HepG2 (cell line): ENCODE measurements at regions not wholly inside any gene's neighbourhood (a gene's known extent, or its start where the extent isn't known, plus 50 kb on each side); places are given as distances from the start of the nearest gene placed in this dataset.

ENCODE experiments used
- ATAC-seq: fragments of 200-7000 bp; cut with Tn5 transposase; 3 replicates; pipeline ENCODE4 v1.9.1; 2020; ENCODE audit warnings: mild to moderate bottlenecking, moderate library complexity
- BruUV-seq: library from RNA; stranded (reverse); fragments of 400-500 nt; replicated peaks from 2 replicates; lab custom pipeline; 2021; lab: Mats Ljungman, UMichigan
- CTCF ChIA-PET: fragments of 300-600 bp; formaldehyde crosslinking; extraction: SDS; loops from one replicate; lab custom pipeline; 2021; ENCODE audit warnings: low total read pairs, inconsistent platforms, low intra/inter-chr PET ratio; lab: Yijun Ruan, JAX
- POLR2A ChIA-PET: fragments of 350-600 bp; sonication (Branson Sonifier 250); formaldehyde crosslinking; loops from one replicate; lab custom pipeline; 2020; ENCODE audit warnings: antibody characterized with exemption, inconsistent platforms; lab: Yijun Ruan, JAX
- DNase-seq: peaks from one replicate; pipeline ENCODE4 v3.0.0-alpha.2; 2015; ENCODE audit warnings: low spot score
- FAIRE-seq: peaks from 3 replicates; lab custom pipeline; 2011; peaks lifted over from hg19 to GRCh38; lab: Jason Lieb, UNC
- H2AFZ ChIP-seq: one replicate; pipeline ENCODE4 v1.6.1; 2011; ENCODE audit warnings: low read length, inconsistent platforms
- H3K27ac ChIP-seq: fragments of 300-600 bp; 3 replicates; pipeline ENCODE4 v1.8.0; 2011; ENCODE audit warnings: mixed run types, mild to moderate bottlenecking, mixed read lengths, low read length, inconsistent platforms; ENCODE audit not compliant: insufficient read depth; ENCODE audit errors: extremely low read length
- H3K27me3 ChIP-seq, 2 experiments: fragments of 200-600 bp in 1 of 2; 2 replicates in 1 of 2; 3 replicates in 1 of 2; pipeline versions ENCODE4 v1.6.0 to v1.8.0; 2011; ENCODE audit warnings: low read length in 2 of 2, mild to moderate bottlenecking in 2 of 2, moderate library complexity in 2 of 2, inconsistent platforms in 1 of 2; ENCODE audit not compliant: insufficient read depth in 2 of 2, control insufficient read depth in 1 of 2
- H3K36me3 ChIP-seq, 2 experiments: fragments of 200-600 bp in 1 of 2; replicated peaks in 1 of 2; 2 replicates in 1 of 2; 3 replicates in 1 of 2; pipeline versions ENCODE4 v1.5.1 to v1.8.0; 2011; ENCODE audit warnings: low read length in 2 of 2, inconsistent platforms in 1 of 2; ENCODE audit not compliant: insufficient read depth in 2 of 2, control insufficient read depth in 1 of 2
- H3K4me1 ChIP-seq: 2 replicates; pipeline ENCODE4 v1.5.1; 2012; ENCODE audit warnings: low read length, inconsistent platforms; ENCODE audit not compliant: insufficient read depth
- H3K4me2 ChIP-seq: 2 replicates; pipeline ENCODE4 v1.6.0; 2011; ENCODE audit warnings: low read depth, low read length, inconsistent platforms
- H3K4me3 ChIP-seq, 3 experiments: fragments of 200-600 bp in 1 of 3; sonication (generic), shearing (Covaris generic) in 1 of 3; replicated peaks in 1 of 3; 2 replicates each; pipeline ENCODE4 v1.5.1; 2011 to 2016; ENCODE audit warnings: low read length in 3 of 3, inconsistent platforms in 2 of 3, low read depth in 2 of 3, mild to moderate bottlenecking in 2 of 3, control low read depth in 1 of 3, mixed read lengths in 1 of 3; ENCODE audit not compliant: insufficient read depth in 1 of 3
- H3K79me2 ChIP-seq: one replicate; pipeline ENCODE4 v1.6.1; 2011; ENCODE audit warnings: low read length, inconsistent platforms; ENCODE audit not compliant: insufficient read depth
- H3K9ac ChIP-seq: 2 replicates; pipeline ENCODE4 v1.6.0; 2011; ENCODE audit warnings: mild to moderate bottlenecking, low read depth, low read length, inconsistent platforms; ENCODE audit not compliant: insufficient read depth
- H3K9me3 ChIP-seq: 2 replicates; pipeline ENCODE4 v1.5.1; 2012; ENCODE audit warnings: mild to moderate bottlenecking, low read length
- H4K20me1 ChIP-seq: 2 replicates; pipeline ENCODE4 v1.6.0; 2011; ENCODE audit warnings: inconsistent platforms, mild to moderate bottlenecking, low read length, moderate library complexity; ENCODE audit not compliant: insufficient read depth
- ATF1 ChIP-seq: IDR thresholded peaks from 2 replicates; pipeline ENCODE4 v1.6.1; 2016; ENCODE audit warnings: mild to moderate bottlenecking, control low read depth
- ATF4 ChIP-seq, 2 experiments: fragments of 450-650 bp in 1 of 2; sonication (generic) in 1 of 2; formaldehyde crosslinking; IDR thresholded peaks; 2 replicates each; pipeline versions ENCODE4 v1.5.0 to v1.8.0; 2020 to 2022; ENCODE audit warnings: mild to moderate bottlenecking in 1 of 2, missing genetic modification reagents in 1 of 2
- EZH2 ChIP-seq: conservative IDR thresholded peaks from 2 replicates; pipeline ENCODE4 v1.6.1; 2012; ENCODE audit warnings: mild to moderate bottlenecking, low read depth, low read length, moderate library complexity
- FOXJ3 ChIP-seq: sonication (generic); formaldehyde crosslinking; IDR thresholded peaks from 2 replicates; pipeline ENCODE4 v1.4.0; 2020; ENCODE audit warnings: missing genetic modification reagents, mild to moderate bottlenecking, borderline replicate concordance
- TEF ChIP-seq: sonication (generic); formaldehyde crosslinking; IDR thresholded peaks from 2 replicates; pipeline ENCODE4 v1.5.0; 2020; ENCODE audit warnings: missing genetic modification reagents
- ZC3H4 ChIP-seq: sonication (generic); formaldehyde crosslinking; IDR thresholded peaks from 2 replicates; pipeline ENCODE4 v1.4.0; 2020; ENCODE audit warnings: missing genetic modification reagents, borderline replicate concordance
- ZNF12 ChIP-seq: sonication (generic); formaldehyde crosslinking; IDR thresholded peaks from 2 replicates; pipeline ENCODE4 v1.5.0; 2020; ENCODE audit warnings: missing genetic modification reagents
- ZNF230 ChIP-seq: sonication (generic); formaldehyde crosslinking; IDR thresholded peaks from 2 replicates; pipeline ENCODE4 v1.4.0; 2020; ENCODE audit warnings: mild to moderate bottlenecking, missing genetic modification reagents
- ZNF776 ChIP-seq: sonication (generic); formaldehyde crosslinking; IDR thresholded peaks from 2 replicates; pipeline ENCODE4 v1.4.0; 2020; ENCODE audit warnings: mild to moderate bottlenecking, missing genetic modification reagents
- WGBS: methylation state at CpG from one replicate; pipeline ENCODE4 v1.1.6; 2017; ENCODE audit warnings: low lambda C conversion rate; 5-methylcytosine and 5-hydroxymethylcytosine counted together
- in situ Hi-C: cut with HindIII; loops from 2 replicates; pipeline ENCODE4 v1.10.0; 2017; ENCODE audit warnings: low pct_unique_long_range_greater_than_20kb; ENCODE audit not compliant: extremely low pct_ligation_motif_present
- intact Hi-C: fragments of 100-400 bp; cut with micrococcal nuclease; formaldehyde crosslinking; loops from one replicate; pipeline ENCODE4 v1.10.0; 2022; ENCODE audit not compliant: unreplicated experiment
- TF ChIP-seq, protein P1 (sequence below): sonication (generic); formaldehyde crosslinking; IDR thresholded peaks from 2 replicates; pipeline ENCODE4 v1.5.1; 2020; ENCODE audit warnings: mild to moderate bottlenecking, moderate library complexity, missing genetic modification reagents
- TF ChIP-seq, protein P2 (sequence below): IDR thresholded peaks from 2 replicates; pipeline ENCODE4 v1.6.1; 2016; ENCODE audit warnings: missing genetic modification reagents, missing compliant biosample characterization
- TF ChIP-seq, protein P3 (sequence below): sonication (generic); formaldehyde crosslinking; conservative IDR thresholded peaks from 2 replicates; pipeline ENCODE4 v1.8.0; 2022; ENCODE audit warnings: missing genetic modification reagents

- TF ChIP-seq TEF (CRISPR knock-in tag) (no peak), ZNF230 (no peak), ZNF776 (CRISPR knock-in tag) (no peak), ATF1 (no peak), FOXJ3 (CRISPR knock-in tag) (no peak), ZNF12 (no peak), EZH2 (no peak), ATF4 (CRISPR knock-in tag; IDR thresholded peaks at IDR 0.05) (no peak), ZC3H4 (CRISPR knock-in tag) (no peak)
- TF ChIP-seq, protein P1, sequence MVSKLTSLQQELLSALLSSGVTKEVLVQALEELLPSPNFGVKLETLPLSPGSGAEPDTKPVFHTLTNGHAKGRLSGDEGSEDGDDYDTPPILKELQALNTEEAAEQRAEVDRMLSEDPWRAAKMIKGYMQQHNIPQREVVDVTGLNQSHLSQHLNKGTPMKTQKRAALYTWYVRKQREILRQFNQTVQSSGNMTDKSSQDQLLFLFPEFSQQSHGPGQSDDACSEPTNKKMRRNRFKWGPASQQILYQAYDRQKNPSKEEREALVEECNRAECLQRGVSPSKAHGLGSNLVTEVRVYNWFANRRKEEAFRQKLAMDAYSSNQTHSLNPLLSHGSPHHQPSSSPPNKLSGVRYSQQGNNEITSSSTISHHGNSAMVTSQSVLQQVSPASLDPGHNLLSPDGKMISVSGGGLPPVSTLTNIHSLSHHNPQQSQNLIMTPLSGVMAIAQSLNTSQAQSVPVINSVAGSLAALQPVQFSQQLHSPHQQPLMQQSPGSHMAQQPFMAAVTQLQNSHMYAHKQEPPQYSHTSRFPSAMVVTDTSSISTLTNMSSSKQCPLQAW, result no peak
- TF ChIP-seq, protein P2, sequence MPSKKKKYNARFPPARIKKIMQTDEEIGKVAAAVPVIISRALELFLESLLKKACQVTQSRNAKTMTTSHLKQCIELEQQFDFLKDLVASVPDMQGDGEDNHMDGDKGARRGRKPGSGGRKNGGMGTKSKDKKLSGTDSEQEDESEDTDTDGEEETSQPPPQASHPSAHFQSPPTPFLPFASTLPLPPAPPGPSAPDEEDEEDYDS, result no peak
- TF ChIP-seq, protein P3, sequence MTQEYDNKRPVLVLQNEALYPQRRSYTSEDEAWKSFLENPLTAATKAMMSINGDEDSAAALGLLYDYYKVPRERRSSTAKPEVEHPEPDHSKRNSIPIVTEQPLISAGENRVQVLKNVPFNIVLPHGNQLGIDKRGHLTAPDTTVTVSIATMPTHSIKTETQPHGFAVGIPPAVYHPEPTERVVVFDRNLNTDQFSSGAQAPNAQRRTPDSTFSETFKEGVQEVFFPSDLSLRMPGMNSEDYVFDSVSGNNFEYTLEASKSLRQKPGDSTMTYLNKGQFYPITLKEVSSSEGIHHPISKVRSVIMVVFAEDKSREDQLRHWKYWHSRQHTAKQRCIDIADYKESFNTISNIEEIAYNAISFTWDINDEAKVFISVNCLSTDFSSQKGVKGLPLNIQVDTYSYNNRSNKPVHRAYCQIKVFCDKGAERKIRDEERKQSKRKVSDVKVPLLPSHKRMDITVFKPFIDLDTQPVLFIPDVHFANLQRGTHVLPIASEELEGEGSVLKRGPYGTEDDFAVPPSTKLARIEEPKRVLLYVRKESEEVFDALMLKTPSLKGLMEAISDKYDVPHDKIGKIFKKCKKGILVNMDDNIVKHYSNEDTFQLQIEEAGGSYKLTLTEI (CRISPR knock-in tag), result no peak
- TF ChIP-seq, all 625 proteins: peak for 0
- CTCF ChIA-PET, result no interaction called here
- Histone ChIP-seq H3K36me3 (no peaks in the 10 kb centered on the region), H3K27ac (no peak overlapping the region), H4K20me1 (no peaks in the 10 kb centered on the region), H3K4me3 (no peak overlapping the region), H3K27me3 (no peaks in the 10 kb centered on the region), H3K4me2 (no peak overlapping the region), H3K9ac (no peak overlapping the region), H3K79me2 (no peaks in the 10 kb centered on the region), H2AFZ (no peak overlapping the region), H3K9me3 (peaks cover 19% of the 10 kb centered on the region), H3K4me1 (no peaks in the 10 kb centered on the region)
- FAIRE-seq (no peak), ATAC-seq (no peak), DNase-seq (no peak)
- no TSS peak for BruUV-seq
- POLR2A ChIA-PET, result no interaction called here
- intact Hi-C loops, result no loop called here
- in situ Hi-C loops, result no loop called here
- WGBS, result 67% methylated on average over 3 of the region's 3 CpGs
Measured at GRCh38 chrX:1052021-1052420, 160.4 kb downstream of the CRLF2 start.
